Fibroblast of pulmonary artery (primary cell): ENCODE measurements at regions not wholly inside any gene's neighbourhood (a gene's known extent, or its start where the extent isn't known, plus 50 kb on each side); places are given as distances from the start of the nearest gene placed in this dataset.

Source experiments
- DNase-seq: peaks from one replicate; pipeline ENCODE4 v3.0.0-alpha.2; 2010; ENCODE audit warnings: low read depth
- H3K4me3 ChIP-seq: replicated peaks from 2 replicates; pipeline ENCODE4 v1.5.1; 2011; ENCODE audit warnings: low read depth, mild to moderate bottlenecking, control low read depth, low read length, moderate library complexity
- TF ChIP-seq, protein P1 (sequence below): IDR thresholded peaks from 2 replicates; pipeline ENCODE4 v1.5.1; 2011; ENCODE audit warnings: mild to moderate bottlenecking, control low read depth, low read length, inconsistent platforms; ENCODE audit errors: missing control alignments

DNA sequence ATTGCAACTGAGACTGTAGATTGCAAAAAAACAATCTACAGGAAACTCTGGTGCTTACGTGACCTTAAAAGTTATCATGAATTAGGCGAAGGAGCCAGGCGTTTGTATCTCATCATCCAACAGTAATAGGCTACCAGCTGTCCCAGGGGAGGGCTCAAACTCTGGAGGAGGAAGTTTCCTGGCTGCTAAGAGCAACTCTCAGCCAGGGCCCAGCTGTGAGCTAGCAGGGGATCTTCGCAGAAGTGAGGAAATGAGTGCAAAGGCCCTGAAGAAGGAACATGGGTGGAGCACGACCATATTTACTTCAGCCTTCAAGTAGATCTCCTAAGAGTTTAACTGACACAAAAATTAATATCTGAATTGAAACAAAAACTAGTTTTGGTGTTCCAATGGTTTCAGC, 686.9 kb upstream of the MAP3K7 start:
- H3K4me3 ChIP-seq = no peak overlapping the region
- TF ChIP-seq, protein P1, sequence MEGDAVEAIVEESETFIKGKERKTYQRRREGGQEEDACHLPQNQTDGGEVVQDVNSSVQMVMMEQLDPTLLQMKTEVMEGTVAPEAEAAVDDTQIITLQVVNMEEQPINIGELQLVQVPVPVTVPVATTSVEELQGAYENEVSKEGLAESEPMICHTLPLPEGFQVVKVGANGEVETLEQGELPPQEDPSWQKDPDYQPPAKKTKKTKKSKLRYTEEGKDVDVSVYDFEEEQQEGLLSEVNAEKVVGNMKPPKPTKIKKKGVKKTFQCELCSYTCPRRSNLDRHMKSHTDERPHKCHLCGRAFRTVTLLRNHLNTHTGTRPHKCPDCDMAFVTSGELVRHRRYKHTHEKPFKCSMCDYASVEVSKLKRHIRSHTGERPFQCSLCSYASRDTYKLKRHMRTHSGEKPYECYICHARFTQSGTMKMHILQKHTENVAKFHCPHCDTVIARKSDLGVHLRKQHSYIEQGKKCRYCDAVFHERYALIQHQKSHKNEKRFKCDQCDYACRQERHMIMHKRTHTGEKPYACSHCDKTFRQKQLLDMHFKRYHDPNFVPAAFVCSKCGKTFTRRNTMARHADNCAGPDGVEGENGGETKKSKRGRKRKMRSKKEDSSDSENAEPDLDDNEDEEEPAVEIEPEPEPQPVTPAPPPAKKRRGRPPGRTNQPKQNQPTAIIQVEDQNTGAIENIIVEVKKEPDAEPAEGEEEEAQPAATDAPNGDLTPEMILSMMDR = no peak
- no peak for DNase-seq

GRCh38 chr6:91271807-91272206, 684.9 kb upstream of the MAP3K7 start:
- TF ChIP-seq, protein P1 = no peak
- no peak for DNase-seq
- H3K4me3 ChIP-seq = no peak overlapping the region

GRCh38 chr6:91268941-91269340, 682.1 kb upstream of the MAP3K7 start:
- H3K4me3 ChIP-seq = no peak overlapping the region
- no peak for DNase-seq
- TF ChIP-seq, protein P1 = no peak

DNA sequence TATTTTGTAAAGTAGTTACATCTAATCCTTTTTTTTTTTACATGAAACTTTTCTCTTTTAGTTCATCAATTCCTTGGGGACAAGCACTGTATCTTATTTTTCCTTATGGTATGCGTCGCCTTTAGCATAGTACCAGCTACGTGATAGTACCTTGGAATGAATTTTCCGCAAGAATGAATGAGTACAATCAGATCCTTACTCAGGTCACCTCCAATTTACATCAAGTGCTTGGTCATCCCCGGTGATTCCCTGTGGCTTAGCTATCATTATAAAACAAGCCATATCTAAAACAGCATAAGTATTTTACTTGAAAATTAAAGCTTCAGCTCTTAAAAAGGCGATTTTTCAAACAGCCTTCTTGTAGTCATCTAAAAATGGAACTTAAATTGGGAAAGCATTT, 680.4 kb upstream of the MAP3K7 start:
- DNase-seq = no peak
- no peak overlapping the region for H3K4me3 ChIP-seq
- TF ChIP-seq, protein P1 = no peak

DNA sequence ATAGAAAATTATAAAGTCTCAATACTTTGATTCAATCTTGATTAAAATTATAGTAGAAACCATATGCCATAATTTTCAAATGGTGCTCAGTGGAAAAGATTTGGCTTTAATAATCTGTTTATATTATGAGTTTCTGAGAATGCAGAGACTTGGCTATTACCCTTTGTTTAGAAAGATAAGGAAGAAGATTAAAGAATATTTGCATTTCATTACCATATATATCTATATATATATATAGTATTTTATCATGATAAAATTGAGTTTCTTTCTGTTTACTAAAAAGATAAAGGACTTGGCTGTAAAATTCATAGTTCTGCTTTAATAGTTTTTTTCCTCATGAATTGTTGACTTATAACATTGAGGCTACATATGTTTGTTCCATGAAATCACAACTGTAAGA, 679.3 kb upstream of the MAP3K7 start:
- no peak for DNase-seq
- H3K4me3 ChIP-seq = no peak overlapping the region
- TF ChIP-seq, protein P1 = no peak

DNA sequence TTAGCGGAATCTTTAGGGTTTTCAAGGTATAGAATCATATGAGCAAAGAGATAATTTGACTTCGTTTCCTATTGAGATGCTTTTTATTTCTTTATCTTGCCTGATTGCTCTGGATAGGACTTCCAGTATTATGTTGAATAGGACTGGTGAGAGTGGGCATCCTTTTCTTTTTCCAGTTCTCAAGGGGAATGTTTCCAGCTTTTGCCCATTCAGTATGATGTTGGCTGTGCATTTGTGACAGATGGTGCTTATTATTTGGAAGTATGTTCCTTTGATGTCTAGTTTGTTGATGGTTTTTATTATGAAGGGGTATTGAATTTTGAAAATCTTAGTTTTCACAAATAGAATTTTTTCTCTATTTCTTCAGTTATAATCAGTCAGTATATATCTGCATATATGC, 656.6 kb upstream of the MAP3K7 start:
- DNase-seq = no peak
- H3K4me3 ChIP-seq = no peak overlapping the region
- TF ChIP-seq, protein P1 = no peak

DNA sequence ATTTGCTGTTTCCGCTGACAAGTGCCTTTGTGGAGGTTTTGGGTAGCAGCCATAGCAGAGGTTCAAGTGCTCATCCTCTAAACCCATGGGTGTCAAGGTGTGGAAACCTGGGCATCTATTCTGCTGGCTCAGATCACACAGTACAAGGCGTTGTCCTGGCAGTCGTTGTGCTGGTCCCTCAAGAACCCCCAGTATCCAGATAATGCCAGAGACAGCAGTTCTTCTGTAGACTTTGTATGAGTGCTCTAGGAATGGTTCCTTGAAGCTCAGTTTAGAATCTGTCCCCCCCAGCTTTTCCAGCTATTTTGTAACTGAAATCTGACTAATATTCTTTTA, 655.7 kb upstream of the MAP3K7 start:
- TF ChIP-seq, protein P1 = no peak

More for the DNA sequence above, 655.7 kb upstream of the MAP3K7 start:
- no peak for DNase-seq
- H3K4me3 ChIP-seq = no peak overlapping the region
